ENCODE measurements at regions not wholly inside any gene's neighbourhood (a gene's known extent, or its start where the extent isn't known, plus 50 kb on each side); places are given as distances from the start of the nearest gene placed in this dataset.

- no peak for TF ChIP-seq POLR2AphosphoS5 (IDR thresholded peaks at IDR 0.05)
- no peak for TF ChIP-seq CTCF (IDR thresholded peaks at IDR 0.05)
- no peak for TF ChIP-seq POLR2A (IDR thresholded peaks at IDR 0.05)
- no peak for TF ChIP-seq EP300 (IDR thresholded peaks at IDR 0.05)
Measured at GRCh38 chr18:25825979-25826776, 264.2 kb downstream of the SS18 start.
